ENCODE measurements at regions not wholly inside any gene's neighbourhood (a gene's known extent, or its start where the extent isn't known, plus 50 kb on each side); places are given as distances from the start of the nearest gene placed in this dataset.

GRCh38 chr7:91685544-91685943 lies 195.0 kb downstream of the MTERF1 start:
- no peak for TF ChIP-seq POLR2A (IDR thresholded peaks at IDR 0.05; ENCODE audit: low read depth, low read length)
- TF ChIP-seq POLR2AphosphoS5 (IDR thresholded peaks at IDR 0.05; ENCODE audit: low read depth, low read length) = no peak

All from GM12892 (cell line).